ENCODE measurements at regions not wholly inside any gene's neighbourhood (a gene's known extent, or its start where the extent isn't known, plus 50 kb on each side); places are given as distances from the start of the nearest gene placed in this dataset.

DNA sequence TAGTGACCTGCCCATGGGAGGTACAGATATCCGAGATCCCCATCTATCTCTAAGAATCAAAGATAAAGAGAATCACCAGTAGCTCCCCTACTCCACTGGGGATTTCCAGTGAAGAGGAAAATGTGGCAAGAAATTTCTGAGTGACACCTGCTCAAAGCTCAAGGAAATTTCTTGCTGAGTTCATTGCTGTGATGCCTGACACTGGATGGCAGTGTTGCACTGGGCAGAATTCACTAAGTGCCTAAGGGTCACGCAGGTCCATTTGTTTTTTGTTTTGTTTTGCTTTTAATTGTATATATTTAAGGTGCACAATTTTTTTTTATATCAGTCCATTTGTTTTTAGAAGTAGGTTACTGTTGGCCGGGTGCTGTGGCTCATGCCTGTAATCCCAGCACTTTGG is 109.5 kb upstream of the KCNAB1 start:
- Histone ChIP-seq H4K20me1 (replicated peaks; ENCODE audit: control insufficient read depth, extremely low read depth, insufficient read depth, low read length) (no peaks in the 10 kb centered on the region), H3K9me1 (replicated peaks; ENCODE audit: control insufficient read depth, extremely low read depth, insufficient read depth, low read length) (no peaks in the 10 kb centered on the region), H2AFZ (ENCODE audit: low read depth, low read length) (no peak overlapping the region), H3K4me2 (ENCODE audit: insufficient read depth, low read length) (no peak overlapping the region), H3K9ac (replicated peaks; ENCODE audit: extremely low read depth, insufficient read depth, low read length) (no peak overlapping the region), H3K36me3 (ENCODE audit: control insufficient read depth in 2 of 2, extremely low read depth in 1 of 2, insufficient read depth in 2 of 2, low read length in 2 of 2) (no peaks in the 10 kb centered on the region), H3K4me3 (replicated peaks in 1 of 3; ENCODE audit: insufficient read depth in 1 of 3, low read depth in 1 of 3, low read length in 3 of 3) (no peak overlapping the region), H3K9me3 (replicated peaks; ENCODE audit: control insufficient read depth, insufficient read depth, low read length) (no peaks in the 10 kb centered on the region), H3K27ac (ENCODE audit: insufficient read depth, low read depth, low read length) (no peak overlapping the region), H3K4me1 (ENCODE audit: control insufficient read depth, extremely low read depth, insufficient read depth, low read length) (no peaks in the 10 kb centered on the region), H3K27me3 (ENCODE audit: control insufficient read depth in 2 of 2, insufficient read depth in 2 of 2, low read length in 2 of 2) (peaks cover 0 to 4% of the 10 kb centered on the region in 2 experiments), H3K79me2 (ENCODE audit: control insufficient read depth, insufficient read depth, low read length) (no peaks in the 10 kb centered on the region)
- dilution Hi-C loops (cut with MboI; ENCODE audit: extremely low pct_ligation_motif_present, low sequenced_read_pairs) (no loop called here), intact Hi-C loops (cut with micrococcal nuclease) (no loop called here)
- ChIA-PET CTCF (interaction anchor here (0.6 to 1.6 kb wide), 2 partner anchors 513 to 1191 kb away, joined by 3 to 9 read pairs; no protein-coding TSS in a partner anchor), POLR2A (no interaction called here)
- FAIRE-seq (no peak), DNase-seq (ENCODE audit: low read depth, low spot score) (no peak)
- TF ChIP-seq GATA2 (IDR thresholded peaks at IDR 0.05; ENCODE audit: insufficient read depth, insufficient read length, low read depth, low read length) (no peak), JUN (IDR thresholded peaks at IDR 0.05; ENCODE audit: borderline replicate concordance, insufficient read depth, insufficient read length, low read depth) (no peak), EZH2 (IDR thresholded peaks at IDR 0.05; ENCODE audit: borderline replicate concordance, low read depth, low read length, severe bottlenecking) (no peak), MAX (IDR thresholded peaks at IDR 0.05; ENCODE audit: insufficient read depth, insufficient read length) (no peak), MYC (IDR thresholded peaks at IDR 0.05; ENCODE audit: low read depth, low read length) (no peak), POLR2AphosphoS5 (IDR thresholded peaks at IDR 0.05; ENCODE audit: insufficient read depth, low read depth, low read length) (no peak), FOS (IDR thresholded peaks at IDR 0.05; ENCODE audit: borderline replicate concordance, insufficient read depth, low read length) (no peak), POLR2A (IDR thresholded peaks at IDR 0.05; ENCODE audit: low read depth, low read length) (no peak)
- TF ChIP-seq, protein P1, sequence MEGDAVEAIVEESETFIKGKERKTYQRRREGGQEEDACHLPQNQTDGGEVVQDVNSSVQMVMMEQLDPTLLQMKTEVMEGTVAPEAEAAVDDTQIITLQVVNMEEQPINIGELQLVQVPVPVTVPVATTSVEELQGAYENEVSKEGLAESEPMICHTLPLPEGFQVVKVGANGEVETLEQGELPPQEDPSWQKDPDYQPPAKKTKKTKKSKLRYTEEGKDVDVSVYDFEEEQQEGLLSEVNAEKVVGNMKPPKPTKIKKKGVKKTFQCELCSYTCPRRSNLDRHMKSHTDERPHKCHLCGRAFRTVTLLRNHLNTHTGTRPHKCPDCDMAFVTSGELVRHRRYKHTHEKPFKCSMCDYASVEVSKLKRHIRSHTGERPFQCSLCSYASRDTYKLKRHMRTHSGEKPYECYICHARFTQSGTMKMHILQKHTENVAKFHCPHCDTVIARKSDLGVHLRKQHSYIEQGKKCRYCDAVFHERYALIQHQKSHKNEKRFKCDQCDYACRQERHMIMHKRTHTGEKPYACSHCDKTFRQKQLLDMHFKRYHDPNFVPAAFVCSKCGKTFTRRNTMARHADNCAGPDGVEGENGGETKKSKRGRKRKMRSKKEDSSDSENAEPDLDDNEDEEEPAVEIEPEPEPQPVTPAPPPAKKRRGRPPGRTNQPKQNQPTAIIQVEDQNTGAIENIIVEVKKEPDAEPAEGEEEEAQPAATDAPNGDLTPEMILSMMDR (IDR thresholded peaks at IDR 0.05; ENCODE audit: extremely low read depth in 1 of 2, insufficient read depth in 1 of 2, low read depth in 1 of 2, low read length in 2 of 2), result no peak
- BruUV-seq (replicated peaks), result no TSS peak

Data from endothelial cell of umbilical vein (primary cell).